NCI-H128 (cell line): ENCODE measurements at regions not wholly inside any gene's neighbourhood (a gene's known extent, or its start where the extent isn't known, plus 50 kb on each side); places are given as distances from the start of the nearest gene placed in this dataset.

ENCODE experiments used
- DNase-seq: peaks from one replicate; lab custom pipeline; 2025; ENCODE audit not compliant: unreplicated experiment; lab: John Stamatoyannopoulos, UW

DNA sequence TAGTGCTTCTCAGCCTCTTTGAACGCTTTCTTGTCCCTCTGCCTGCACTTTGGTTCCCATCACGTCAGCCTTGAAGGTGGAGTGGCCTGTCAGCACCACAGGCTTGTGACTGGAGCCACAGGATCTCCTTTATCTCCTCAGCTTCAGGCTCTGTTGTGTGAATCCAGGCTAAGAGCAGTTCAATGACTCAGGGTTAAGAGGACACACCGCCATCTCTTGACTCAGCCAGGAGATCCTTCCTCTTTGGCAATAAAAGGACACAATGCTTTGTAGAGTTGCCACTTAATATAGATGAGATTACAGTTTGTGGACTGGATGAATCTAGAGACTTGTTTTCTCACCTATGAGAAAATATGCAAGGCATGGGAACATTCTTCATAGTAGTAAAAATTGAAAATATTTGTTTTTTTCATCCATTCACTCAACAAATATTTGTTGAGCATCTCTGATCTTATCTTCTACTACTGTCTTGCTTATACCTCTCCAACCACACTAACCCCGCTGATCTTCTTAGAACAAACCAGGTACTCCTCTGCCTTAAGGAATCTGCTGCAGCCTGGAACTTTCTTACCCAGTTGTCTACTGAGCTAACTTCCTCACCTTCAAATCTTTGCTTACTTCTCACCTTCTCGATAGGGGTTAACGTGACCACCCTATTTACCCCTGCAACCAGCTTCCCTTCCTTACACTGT lies 62.3 kb downstream of the UCHL1 start:
- no peak for DNase-seq

DNA sequence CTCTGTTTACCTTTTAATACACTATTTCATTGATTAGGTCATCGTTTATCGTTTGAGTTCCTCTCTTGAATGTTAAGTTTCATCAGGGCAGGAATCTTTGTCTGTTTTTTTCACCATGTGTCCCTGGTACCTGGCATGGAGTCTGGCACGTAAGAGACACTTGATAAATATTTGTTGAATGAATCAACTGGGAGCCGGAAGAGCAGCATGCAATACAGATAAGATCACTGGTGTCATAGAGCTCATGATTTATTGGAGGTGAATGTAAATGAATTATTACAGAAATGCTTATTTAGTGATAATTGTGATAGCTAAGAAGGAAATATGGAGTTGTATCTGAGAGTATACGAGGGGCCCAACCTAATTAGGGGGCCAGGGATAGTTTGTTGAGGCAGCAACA lies 62.8 kb downstream of the UCHL1 start:
- no peak for DNase-seq

DNA sequence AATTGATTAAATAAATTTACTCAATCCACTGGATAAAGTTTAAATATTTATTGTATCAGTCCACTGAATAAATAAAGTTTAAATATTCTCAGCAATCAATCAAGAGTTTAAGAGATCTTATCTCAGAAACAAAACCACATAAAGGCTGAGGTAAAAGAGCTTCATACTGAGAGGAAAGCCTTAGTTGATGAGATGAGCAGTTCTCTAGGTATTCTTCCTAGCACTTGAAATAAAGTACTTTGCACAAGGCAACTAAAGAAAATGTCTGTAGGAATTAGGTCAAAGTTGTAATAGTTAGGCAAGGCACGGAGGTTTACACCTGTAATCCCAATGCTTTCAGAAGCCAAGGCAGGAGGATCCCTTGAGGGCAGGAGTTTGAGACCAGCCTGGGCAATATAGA lies 63.5 kb downstream of the UCHL1 start:
- no peak for DNase-seq

DNA sequence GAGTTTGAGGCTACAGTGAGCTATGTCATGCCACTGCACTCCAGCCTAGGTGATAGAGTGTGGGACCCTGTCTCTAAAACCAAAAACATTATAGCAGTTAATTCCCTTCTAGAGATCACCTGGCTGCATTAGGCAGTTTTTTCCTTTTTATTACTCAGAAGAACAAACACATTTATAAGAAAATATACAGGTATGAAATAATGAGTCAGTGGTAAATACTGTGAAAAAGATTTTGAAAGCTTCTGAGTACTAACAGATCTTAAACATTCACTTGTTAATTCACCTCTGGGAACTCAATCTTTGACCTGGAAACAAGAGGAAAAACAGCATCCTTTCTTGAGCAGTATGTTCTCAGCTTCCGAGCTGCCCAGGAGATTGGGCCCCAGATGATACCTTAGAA lies 64.1 kb downstream of the UCHL1 start:
- no peak for DNase-seq

DNA sequence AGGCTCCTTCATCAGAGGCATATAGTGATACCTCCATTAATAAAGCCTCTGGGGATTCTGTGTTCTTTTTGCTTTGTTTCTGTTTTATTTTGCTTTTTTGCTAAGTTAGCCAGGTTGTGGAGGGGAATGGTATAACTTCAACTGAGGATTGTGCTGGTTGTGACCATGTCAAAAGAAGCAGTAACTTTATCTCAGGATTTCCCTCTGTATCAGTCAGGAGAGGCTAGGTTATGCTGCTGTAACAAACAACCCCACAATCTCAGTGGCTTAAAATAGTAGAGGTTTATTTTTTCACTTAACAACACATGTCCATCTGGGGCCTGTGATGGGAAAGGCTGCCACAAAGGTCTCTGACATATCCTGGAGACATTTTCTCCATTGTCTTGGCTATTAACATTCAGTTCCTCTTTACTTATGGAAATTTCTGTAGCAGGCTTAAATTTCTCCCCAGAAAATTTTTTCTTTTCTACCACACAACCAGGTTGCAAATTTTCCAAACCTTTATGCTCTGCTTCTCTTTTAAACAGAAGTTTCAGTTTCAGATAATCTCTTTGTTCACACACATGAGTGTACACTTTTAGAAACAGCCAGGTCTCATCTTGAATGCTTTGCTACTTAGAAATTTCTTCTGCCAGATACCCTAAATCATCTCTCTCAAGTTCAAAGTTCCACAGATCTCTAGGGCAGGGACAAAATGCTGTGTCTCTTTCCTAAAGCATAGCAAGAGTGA lies 64.7 kb downstream of the UCHL1 start:
- no peak for DNase-seq

DNA sequence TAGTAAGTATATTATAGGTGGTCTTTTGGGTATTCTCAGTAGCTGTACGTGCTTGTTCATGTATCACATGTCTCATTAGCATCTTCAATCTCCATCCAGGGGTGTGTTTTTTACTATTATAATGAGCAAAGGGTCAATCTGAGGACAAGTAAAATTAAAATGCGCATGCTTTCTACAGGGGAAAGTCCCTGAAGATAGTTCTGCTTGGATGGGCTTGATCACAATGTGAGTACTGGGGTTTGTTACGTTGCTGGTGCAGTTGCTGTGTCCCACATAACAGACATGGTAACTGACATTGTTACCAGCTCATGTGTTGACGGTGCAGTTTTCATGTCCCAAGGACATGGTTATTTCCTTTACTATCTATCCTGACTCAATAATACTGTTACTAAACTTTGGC lies 65.9 kb downstream of the UCHL1 start:
- no peak for DNase-seq

DNA sequence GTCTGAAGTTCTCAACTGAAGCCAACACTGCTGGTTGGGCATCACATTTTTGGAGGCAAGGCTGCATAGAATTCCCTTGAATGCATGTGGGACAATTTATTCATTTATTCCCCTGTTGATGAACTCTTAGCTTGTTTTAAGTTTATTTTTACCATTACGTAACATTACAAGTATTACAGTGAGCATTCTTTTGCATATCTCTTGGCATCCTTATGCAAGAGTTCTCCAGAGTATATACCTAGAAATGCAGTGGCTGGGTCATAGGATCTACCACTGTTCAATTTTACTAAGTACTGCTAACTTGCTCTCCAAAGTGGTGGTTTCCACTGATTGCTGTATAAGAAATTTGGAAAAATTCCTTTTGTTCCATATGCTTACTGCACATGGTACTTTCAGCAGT lies 66.5 kb downstream of the UCHL1 start:
- no peak for DNase-seq

DNA sequence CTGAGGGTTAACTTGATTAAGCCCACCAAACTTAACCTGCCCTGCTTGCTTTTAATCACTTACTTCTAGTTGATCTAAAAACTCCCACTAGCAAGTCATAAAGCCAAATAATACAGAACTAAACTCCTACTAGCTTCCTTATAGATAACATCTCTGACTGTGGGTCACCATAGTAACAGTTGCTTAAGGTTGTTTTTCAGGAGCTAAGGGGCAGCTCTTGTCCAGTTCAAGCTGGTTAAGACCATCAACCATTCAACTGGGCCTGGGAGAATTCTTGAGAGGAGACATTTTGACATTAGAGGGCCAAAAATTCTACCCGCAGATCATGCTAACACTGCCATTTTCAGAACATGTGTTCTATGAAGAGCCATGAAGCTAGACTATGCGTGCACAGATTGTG lies 67.0 kb downstream of the UCHL1 start:
- no peak for DNase-seq

DNA sequence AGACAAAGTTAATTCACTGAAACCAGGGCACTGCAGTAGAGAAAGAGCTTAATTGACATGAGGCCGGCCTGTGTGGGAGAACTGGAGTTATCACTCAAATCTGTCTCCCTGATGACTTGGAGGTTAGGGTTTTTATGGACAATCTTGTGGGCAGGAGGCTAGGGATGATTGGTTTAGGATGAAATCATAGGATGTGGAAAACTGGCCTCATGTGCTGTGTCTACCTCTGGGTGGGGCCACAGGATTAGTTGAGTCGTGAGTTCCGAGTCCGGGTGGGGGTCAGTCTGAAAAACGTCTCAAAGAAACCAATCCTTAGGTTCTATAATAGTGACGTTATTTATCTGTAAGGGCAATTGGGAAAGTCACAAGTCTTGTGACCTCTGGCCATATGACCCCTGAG lies 68.1 kb downstream of the UCHL1 start:
- no peak for DNase-seq

DNA sequence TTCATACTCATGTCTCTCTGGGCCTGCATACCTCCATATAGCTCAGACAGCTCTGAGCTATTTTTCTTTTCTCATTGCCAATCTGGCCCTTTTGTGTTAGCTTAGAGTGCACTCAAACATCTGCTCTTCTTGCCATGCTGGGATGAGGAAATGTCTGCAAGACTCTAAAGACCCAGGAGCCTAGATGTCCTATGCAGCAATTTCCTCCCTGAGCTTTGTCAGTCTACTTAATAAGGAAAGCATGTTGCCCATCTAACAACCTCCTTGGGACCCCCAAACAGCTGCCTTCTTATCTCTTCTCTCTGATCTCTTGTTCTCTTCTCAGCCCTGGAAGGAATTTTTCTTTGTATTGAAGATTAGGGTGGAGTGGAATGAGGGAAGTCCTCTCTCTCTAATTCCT lies 69.2 kb downstream of the UCHL1 start:
- DNase-seq: no peak

DNA sequence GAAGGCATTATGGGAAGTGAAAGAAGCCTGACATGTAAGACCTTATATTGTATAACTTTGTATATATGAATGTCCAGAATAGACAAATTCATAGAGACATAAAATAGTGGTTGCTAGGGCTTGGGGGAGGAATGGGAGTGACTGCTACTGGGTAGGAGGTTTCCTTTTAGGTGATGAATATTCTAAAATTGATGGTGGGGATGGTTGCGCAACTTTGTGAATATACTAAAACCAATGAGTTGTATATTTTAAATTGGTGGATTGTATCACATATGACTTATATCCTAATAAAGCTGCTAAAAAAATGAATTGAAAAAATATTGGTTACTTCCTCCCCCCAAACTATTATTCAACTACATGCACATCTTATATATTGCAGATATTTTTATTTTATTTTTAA lies 70.0 kb downstream of the UCHL1 start:
- no peak for DNase-seq

DNA sequence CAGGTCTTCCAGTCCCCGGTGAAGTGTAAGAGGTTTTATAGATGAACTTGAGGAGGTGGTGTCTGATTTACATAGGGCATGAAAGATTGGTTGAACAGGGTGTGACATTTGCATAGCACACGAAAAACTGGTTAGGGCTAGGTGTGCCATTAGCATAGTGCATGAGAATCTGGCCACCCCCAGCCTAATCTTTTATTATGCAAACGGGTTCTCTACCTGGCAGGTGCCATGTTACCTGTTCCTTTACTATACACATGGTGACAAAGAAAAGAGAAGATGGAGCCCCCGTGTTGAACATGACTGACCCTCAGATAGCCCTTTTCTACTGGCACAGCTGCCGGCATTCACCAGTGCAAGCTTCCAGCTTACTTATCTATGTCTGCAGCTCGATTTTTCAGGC lies 71.0 kb downstream of the UCHL1 start:
- no peak for DNase-seq

DNA sequence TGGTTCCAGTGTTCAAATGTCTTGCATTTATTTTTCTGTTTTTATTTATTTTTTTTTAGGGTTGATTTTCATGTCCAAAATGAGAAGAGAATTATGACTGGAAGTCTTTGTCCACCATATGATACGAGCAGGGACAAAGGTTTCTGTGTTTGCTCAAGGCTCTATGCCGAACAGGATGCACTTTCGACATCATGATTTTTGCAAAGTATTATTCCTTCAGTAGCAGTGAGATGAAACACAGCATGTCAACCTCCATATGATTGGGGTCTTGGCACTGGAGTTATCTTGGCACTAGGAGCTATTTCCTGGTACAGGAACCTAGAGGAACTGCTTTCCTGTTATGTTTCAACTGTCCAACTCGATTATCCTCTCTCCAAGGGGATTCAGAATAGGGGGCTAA lies 72.6 kb downstream of the UCHL1 start:
- DNase-seq: no peak

DNA sequence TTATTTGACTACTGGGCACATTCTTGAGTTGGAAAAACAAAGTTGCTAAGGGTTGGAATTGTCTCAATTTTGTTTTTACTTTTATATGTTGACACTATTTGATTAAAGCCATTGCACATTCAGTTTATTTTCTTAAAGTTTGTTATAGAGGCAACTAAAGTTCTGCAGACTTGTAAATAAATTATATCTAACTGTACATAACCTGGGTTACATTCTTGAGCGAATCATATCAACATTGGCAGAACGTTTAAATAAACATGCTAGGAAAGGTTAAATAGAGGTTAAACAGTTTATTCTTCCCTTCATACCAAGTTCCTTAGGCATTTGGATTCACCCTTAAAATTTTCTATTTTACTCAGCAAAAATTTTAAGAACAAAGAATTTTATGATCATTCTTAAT lies 74.5 kb downstream of the UCHL1 start:
- no peak for DNase-seq

DNA sequence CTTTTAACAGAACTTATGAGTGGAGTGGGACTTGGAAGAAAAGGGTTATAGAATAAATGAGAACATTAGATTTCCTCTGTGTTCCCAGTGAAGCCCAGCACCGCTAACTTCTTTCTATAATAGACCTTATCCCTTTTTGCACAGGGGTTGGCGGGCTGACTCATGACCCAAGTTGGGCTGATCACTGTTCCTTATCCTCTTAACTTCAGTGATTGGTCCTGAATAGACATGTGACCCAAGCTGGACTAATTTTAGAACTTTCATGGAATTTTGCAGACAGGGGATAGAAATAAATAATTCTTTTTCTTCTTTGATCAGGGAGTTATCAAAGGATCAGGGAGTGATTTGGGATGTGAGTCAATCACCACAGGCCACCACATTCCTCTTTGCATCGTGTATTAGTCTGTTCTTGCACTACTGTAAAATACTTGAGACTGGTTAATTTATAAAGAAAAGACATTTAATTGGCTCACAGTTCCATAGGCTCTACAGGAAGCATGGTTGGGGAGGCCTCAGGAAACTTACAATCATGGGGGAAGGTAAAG lies 75.9 kb downstream of the UCHL1 start:
- DNase-seq: no peak

DNA sequence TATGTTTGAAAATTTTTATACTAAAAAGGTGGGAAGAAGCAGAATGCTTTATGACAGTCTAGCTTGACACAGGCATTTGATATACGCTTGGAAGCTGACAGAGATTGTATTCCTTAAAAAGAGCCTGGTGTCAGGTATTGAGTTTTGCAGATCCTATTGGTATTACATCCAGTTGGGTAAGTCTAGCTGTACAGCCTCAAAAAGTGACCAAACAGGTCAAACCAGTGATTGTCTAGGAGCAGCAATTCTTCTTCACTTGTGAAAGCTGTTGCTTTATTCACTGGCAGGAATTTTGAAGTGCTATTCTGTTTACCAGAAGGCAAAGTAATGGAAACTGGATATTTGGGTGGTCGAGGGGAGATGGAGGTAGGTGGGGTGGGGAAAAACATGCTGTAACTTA lies 77.5 kb downstream of the UCHL1 start:
- no peak for DNase-seq

DNA sequence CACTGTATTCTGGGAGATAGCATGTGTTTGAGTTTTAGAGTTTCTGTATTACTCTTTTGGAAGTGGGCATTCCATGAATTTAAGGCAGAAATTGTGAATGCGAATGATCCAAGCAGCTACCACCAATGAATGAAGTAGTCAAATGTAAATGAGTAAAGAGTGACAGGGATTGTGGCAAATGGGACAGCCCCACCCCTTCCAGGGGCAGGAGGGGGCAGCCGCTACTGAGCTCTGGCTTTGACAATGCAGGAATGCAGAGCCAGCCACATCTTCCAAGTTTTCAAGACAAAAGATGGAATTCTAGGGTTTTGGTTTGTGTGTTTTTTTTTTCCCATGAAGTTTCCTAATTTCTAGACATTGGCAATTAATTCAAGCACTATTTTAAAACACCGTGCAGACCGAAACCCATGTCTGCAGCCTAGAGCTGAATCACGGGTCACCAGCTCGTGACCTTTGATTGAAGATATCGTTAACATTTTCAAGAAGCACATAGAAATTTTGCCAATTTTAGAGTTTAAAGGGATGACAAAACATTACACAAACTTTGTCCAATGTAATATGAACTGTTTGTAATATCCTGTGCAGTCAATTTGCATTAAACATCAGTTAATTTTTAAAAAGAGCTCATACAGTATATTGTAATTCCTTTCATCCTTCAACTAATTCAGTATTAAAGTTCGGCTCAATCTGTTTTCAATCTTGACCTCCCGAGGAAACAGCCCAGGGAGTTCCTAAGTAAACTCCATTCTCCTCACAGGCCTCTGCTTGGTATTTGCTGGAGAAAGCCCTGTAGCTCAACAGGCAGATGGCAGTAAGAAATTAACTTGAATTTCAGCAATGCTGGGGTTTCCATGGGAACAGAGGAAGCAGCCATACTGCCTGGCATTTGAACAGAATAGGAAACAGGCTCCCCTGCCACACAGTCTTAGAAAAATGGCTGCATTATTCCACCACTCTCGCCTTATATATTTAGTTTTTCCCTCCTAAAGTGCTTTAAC lies 83.4 kb downstream of the UCHL1 start:
- no peak for DNase-seq

DNA sequence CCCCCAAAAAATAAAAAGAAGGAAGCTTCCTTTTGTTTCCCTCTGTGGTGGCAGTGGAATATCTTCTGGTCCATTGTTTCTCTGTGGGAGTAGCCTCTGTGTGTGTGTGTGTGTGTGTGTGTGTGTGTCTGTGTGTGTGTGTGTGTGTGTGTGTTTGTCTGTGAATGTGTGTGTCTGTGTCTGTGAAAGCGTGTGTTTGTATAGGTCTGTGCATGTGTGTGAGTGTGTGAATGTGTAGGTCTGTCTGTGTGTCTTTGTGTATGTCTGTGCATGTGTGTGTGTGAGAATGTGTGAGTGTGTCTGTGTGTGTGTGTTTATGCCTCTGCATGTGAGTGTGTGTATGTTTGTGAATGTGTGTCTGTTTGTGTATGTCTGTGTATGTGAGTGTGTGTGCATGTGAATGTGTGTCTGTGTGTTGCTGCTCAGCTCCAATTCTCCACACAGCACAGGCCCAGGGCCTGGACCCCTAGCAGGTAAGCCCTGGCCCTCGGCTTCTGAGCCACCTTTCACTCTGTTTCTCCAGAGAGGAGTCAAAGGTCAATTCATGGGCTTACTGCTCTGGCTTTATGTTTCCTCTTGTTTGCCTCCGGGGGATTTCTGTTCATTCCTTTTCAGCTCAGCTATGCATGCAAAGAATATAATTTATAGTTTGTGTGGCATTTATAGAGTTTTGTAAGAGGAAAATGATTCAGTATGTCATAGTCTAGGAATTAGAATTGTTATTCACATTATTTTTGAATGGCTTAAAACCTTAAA lies 89.8 kb downstream of the UCHL1 start:
- no peak for DNase-seq

DNA sequence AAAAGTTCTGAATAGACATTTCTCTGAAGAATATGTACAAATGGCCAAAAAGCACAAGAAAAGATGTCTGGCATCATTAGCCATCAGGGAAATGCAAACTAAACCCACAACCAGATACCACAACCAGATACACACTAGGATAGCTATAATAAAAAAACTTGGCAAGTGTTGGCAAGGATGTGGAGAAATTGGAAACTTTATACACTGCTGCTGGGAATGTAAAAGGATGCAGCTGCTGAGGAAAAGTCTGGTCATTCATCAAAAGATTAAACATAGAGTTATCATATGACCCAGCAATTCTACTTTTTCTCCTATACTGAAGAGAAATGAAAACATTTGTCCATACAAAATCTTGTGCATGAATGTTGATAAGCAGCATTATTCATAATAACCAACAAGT lies 92.3 kb downstream of the UCHL1 start:
- no peak for DNase-seq

DNA sequence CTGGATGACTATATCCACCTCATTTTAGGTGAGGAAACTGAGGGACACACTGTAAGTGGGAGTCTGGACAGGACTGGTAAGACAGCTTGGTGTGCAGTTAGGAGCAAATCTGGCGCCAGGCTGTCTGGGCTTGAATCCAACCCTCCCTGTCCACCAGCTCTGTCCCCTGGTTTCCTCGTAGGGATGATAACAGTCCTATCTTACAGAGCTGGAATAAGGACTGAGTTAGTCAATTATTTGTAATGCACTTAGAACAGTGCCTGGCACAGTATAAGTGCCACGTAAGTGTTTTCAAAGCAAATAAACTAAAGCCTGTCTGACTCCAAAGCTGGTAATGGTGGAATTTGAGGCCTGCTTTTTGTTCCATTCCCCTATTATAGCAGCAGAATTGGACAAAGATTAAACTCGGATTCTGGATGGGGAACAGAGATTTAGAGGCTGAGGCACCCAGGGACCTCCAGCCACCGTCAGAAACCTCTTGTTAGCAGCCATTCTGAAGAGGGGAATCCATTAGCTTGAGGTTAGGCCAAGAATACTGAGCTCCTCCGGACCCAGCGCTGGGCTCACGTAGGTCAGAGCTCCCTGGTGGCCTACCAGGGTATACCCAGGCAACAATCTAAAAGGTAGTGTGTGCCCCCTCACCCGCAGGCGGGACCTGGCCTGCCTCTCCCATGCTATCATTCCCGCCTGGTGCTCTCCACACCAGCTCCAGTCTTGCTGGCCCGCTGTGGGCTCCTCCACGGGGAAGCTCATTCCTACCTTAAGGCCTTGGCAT lies 102.1 kb downstream of the UCHL1 start:
- no peak for DNase-seq
